Endothelial cell of umbilical vein (primary cell): ENCODE measurements at regions not wholly inside any gene's neighbourhood (a gene's known extent, or its start where the extent isn't known, plus 50 kb on each side); places are given as distances from the start of the nearest gene placed in this dataset.

Source experiments
- BruUV-seq: library from RNA; stranded (reverse); fragments of 400-500 nt; replicated peaks from 2 replicates; lab custom pipeline; 2021; lab: Mats Ljungman, UMichigan
- CTCF ChIA-PET: fragments of 300-600, 350-600 bp; sonication (Branson Sonifier 250); formaldehyde crosslinking; loops from one replicate; lab custom pipeline; 2021; ENCODE audit warnings: antibody characterized with exemption, inconsistent platforms; lab: Charles Lee
- POLR2A ChIA-PET: fragments of 300-600, 350-600 bp; sonication (Branson Sonifier 250); formaldehyde crosslinking; loops from one replicate; lab custom pipeline; 2021; ENCODE audit warnings: antibody characterized with exemption, inconsistent platforms; lab: Charles Lee
- DNase-seq: peaks from one replicate; pipeline ENCODE4 v3.0.0-alpha.2; 2011; ENCODE audit warnings: low read depth, low spot score
- FAIRE-seq: peaks from 2 replicates; lab custom pipeline; 2011; peaks lifted over from hg19 to GRCh38; lab: Jason Lieb, UNC
- H2AFZ ChIP-seq: 2 replicates; pipeline ENCODE4 v1.6.0; 2012; ENCODE audit warnings: low read depth, low read length, control low read depth, inconsistent platforms
- H3K27ac ChIP-seq: 2 replicates; pipeline ENCODE4 v1.5.1; 2011; ENCODE audit warnings: low read depth, mild to moderate bottlenecking, control low read depth, low read length, moderate library complexity; ENCODE audit not compliant: insufficient read depth
- H3K27me3 ChIP-seq, 2 experiments: 2 replicates each; pipeline versions ENCODE4 v1.6.0 to v1.6.1; 2011; ENCODE audit warnings: low read length in 2 of 2, mixed read lengths in 1 of 2; ENCODE audit not compliant: control insufficient read depth in 2 of 2, insufficient read depth in 2 of 2
- H3K36me3 ChIP-seq, 2 experiments: 2 replicates in 1 of 2; 3 replicates in 1 of 2; pipeline ENCODE4 v1.5.1; 2011; ENCODE audit warnings: low read length in 2 of 2, mild to moderate bottlenecking in 1 of 2, moderate library complexity in 1 of 2; ENCODE audit not compliant: control insufficient read depth in 2 of 2, insufficient read depth in 2 of 2; ENCODE audit errors: extremely low read depth in 1 of 2
- H3K4me1 ChIP-seq: 3 replicates; pipeline ENCODE4 v1.5.1; 2011; ENCODE audit warnings: mild to moderate bottlenecking, low read length; ENCODE audit not compliant: control insufficient read depth, insufficient read depth; ENCODE audit errors: extremely low read depth
- H3K4me2 ChIP-seq: 2 replicates; pipeline ENCODE4 v1.6.1; 2011; ENCODE audit warnings: low read length, control low read depth, mixed read lengths; ENCODE audit not compliant: insufficient read depth
- H3K4me3 ChIP-seq, 3 experiments: fragments of 200-600 bp in 1 of 3; sonication (generic), shearing (Covaris generic) in 1 of 3; replicated peaks in 1 of 3; 2 replicates each; pipeline ENCODE4 v1.5.1; 2011 to 2016; ENCODE audit warnings: control low read depth in 3 of 3, low read length in 3 of 3, mild to moderate bottlenecking in 2 of 3, inconsistent platforms in 1 of 3, low read depth in 1 of 3, moderate library complexity in 1 of 3; ENCODE audit not compliant: insufficient read depth in 1 of 3
- H3K79me2 ChIP-seq: 2 replicates; pipeline ENCODE4 v1.6.0; 2012; ENCODE audit warnings: low read length, inconsistent platforms; ENCODE audit not compliant: control insufficient read depth, insufficient read depth
- H3K9ac ChIP-seq: replicated peaks from 2 replicates; pipeline ENCODE3; 2011; ENCODE audit warnings: low read length, control low read depth; ENCODE audit not compliant: insufficient read depth; ENCODE audit errors: extremely low read depth
- H3K9me1 ChIP-seq: replicated peaks from 3 replicates; pipeline ENCODE4 v1.6.0; 2011; ENCODE audit warnings: mild to moderate bottlenecking, low read length; ENCODE audit not compliant: control insufficient read depth, insufficient read depth; ENCODE audit errors: extremely low read depth
- H3K9me3 ChIP-seq: replicated peaks from 2 replicates; pipeline ENCODE4 v1.5.1; 2012; ENCODE audit warnings: low read length, inconsistent platforms; ENCODE audit not compliant: control insufficient read depth, insufficient read depth
- H4K20me1 ChIP-seq: replicated peaks from 2 replicates; pipeline ENCODE3; 2011; ENCODE audit warnings: mild to moderate bottlenecking, low read length; ENCODE audit not compliant: control insufficient read depth, insufficient read depth; ENCODE audit errors: extremely low read depth
- EZH2 ChIP-seq: IDR thresholded peaks from 2 replicates; pipeline ENCODE4 v1.6.1; 2012; ENCODE audit warnings: borderline replicate concordance, low read depth, mild to moderate bottlenecking, moderate library complexity, low read length, inconsistent platforms; ENCODE audit not compliant: severe bottlenecking
- FOS ChIP-seq: IDR thresholded peaks from 2 replicates; pipeline ENCODE4 v1.6.1; 2011; ENCODE audit warnings: mild to moderate bottlenecking, low read length, moderate library complexity, borderline replicate concordance; ENCODE audit not compliant: insufficient read depth
- GATA2 ChIP-seq: IDR thresholded peaks from 2 replicates; pipeline ENCODE4 v1.7.0; 2011; ENCODE audit warnings: low read depth, mild to moderate bottlenecking, moderate library complexity, mixed read lengths, low read length; ENCODE audit not compliant: insufficient read length, insufficient read depth
- JUN ChIP-seq: IDR thresholded peaks from 2 replicates; pipeline ENCODE4 v1.6.1; 2011; ENCODE audit warnings: borderline replicate concordance, low read depth; ENCODE audit not compliant: insufficient read length, insufficient read depth
- MYC ChIP-seq: IDR thresholded peaks from one replicate; pipeline ENCODE4 v1.6.1; 2011; ENCODE audit warnings: mild to moderate bottlenecking, low read depth, low read length
- POLR2A ChIP-seq: IDR thresholded peaks from 2 replicates; pipeline ENCODE4 v1.6.1; 2012; ENCODE audit warnings: low read depth, mild to moderate bottlenecking, control low read depth, low read length
- POLR2AphosphoS5 ChIP-seq: IDR thresholded peaks from 2 replicates; pipeline ENCODE4 v1.6.1; 2012; ENCODE audit warnings: low read depth, mild to moderate bottlenecking, control low read depth, low read length, moderate library complexity; ENCODE audit not compliant: insufficient read depth
- dilution Hi-C: fragments of 300-500 bp; cut with MboI; formaldehyde crosslinking; loops from one replicate; pipeline ENCODE4 v1.15.0; 2019; ENCODE audit warnings: low sequenced_read_pairs; ENCODE audit not compliant: extremely low pct_ligation_motif_present
- intact Hi-C: fragments of 100-400 bp; cut with micrococcal nuclease; formaldehyde crosslinking; loops from one replicate; pipeline ENCODE4 v1.10.0; 2022
- TF ChIP-seq, protein P1 (sequence below): IDR thresholded peaks from 2 replicates; pipeline ENCODE4 v1.6.1; 2011; ENCODE audit not compliant: insufficient read depth, insufficient read length
- TF ChIP-seq, protein P2 (sequence below), 2 donors: IDR thresholded peaks; 1 replicate in 1 of 2; 2 replicates in 1 of 2; pipeline ENCODE4 v1.5.1; 2011; ENCODE audit warnings: low read length in 2 of 2, mild to moderate bottlenecking in 2 of 2, moderate library complexity in 2 of 2, control low read depth in 1 of 2, inconsistent platforms in 1 of 2, low read depth in 1 of 2; ENCODE audit not compliant: insufficient read depth in 1 of 2; ENCODE audit errors: extremely low read depth in 1 of 2

- Histone ChIP-seq H2AFZ (no peak overlapping the region), H3K4me1 (no peaks in the 10 kb centered on the region), H3K9me3 (no peaks in the 10 kb centered on the region), H3K27ac (no peak overlapping the region), H3K36me3 (no peaks in the 10 kb centered on the region), H3K4me2 (no peak overlapping the region), H3K9me1 (no peaks in the 10 kb centered on the region), H3K79me2 (no peaks in the 10 kb centered on the region), H4K20me1 (no peaks in the 10 kb centered on the region), H3K27me3 (no peaks in the 10 kb centered on the region), H3K9ac (no peak overlapping the region), H3K4me3 (no peak overlapping the region)
- ChIA-PET POLR2A (no interaction called here), CTCF (no interaction called here)
- TF ChIP-seq, protein P1, sequence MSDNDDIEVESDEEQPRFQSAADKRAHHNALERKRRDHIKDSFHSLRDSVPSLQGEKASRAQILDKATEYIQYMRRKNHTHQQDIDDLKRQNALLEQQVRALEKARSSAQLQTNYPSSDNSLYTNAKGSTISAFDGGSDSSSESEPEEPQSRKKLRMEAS: no peak
- TF ChIP-seq POLR2AphosphoS5 (no peak), FOS (no peak), POLR2A (no peak), GATA2 (no peak), EZH2 (no peak), JUN (no peak), MYC (no peak)
- TF ChIP-seq, protein P2, sequence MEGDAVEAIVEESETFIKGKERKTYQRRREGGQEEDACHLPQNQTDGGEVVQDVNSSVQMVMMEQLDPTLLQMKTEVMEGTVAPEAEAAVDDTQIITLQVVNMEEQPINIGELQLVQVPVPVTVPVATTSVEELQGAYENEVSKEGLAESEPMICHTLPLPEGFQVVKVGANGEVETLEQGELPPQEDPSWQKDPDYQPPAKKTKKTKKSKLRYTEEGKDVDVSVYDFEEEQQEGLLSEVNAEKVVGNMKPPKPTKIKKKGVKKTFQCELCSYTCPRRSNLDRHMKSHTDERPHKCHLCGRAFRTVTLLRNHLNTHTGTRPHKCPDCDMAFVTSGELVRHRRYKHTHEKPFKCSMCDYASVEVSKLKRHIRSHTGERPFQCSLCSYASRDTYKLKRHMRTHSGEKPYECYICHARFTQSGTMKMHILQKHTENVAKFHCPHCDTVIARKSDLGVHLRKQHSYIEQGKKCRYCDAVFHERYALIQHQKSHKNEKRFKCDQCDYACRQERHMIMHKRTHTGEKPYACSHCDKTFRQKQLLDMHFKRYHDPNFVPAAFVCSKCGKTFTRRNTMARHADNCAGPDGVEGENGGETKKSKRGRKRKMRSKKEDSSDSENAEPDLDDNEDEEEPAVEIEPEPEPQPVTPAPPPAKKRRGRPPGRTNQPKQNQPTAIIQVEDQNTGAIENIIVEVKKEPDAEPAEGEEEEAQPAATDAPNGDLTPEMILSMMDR (IDR thresholded peaks at IDR 0.05; ENCODE audit: extremely low read depth in 1 of 2, insufficient read depth in 1 of 2, low read depth in 1 of 2, low read length in 2 of 2): no peak
- intact Hi-C loops (no loop called here), dilution Hi-C loops (no loop called here)
- no TSS peak for BruUV-seq
- no peak for FAIRE-seq
- no peak for DNase-seq
Observed at GRCh38 chr12:61871485-61871810, 388.8 kb upstream of the USP15 start.
